GM19468 (cell line): ENCODE measurements at regions not wholly inside any gene's neighbourhood (a gene's known extent, or its start where the extent isn't known, plus 50 kb on each side); places are given as distances from the start of the nearest gene placed in this dataset.

Experiments
- ATAC-seq: cut with Tn5 transposase; IDR thresholded peaks from one replicate; pipeline ENCODE4 v1.9.1; 2021; ENCODE audit warnings: mild to moderate bottlenecking, moderate library complexity, moderate number of reproducible peaks; ENCODE audit not compliant: unreplicated experiment; ENCODE audit errors: extremely low read depth

- ATAC-seq = no peak
Measured at GRCh38 chr12:107458990-107459389, 226.6 kb upstream of the PWP1 start.

- no peak for ATAC-seq
Measured at GRCh38 chr12:107459641-107460040, 226.0 kb upstream of the PWP1 start.

DNA sequence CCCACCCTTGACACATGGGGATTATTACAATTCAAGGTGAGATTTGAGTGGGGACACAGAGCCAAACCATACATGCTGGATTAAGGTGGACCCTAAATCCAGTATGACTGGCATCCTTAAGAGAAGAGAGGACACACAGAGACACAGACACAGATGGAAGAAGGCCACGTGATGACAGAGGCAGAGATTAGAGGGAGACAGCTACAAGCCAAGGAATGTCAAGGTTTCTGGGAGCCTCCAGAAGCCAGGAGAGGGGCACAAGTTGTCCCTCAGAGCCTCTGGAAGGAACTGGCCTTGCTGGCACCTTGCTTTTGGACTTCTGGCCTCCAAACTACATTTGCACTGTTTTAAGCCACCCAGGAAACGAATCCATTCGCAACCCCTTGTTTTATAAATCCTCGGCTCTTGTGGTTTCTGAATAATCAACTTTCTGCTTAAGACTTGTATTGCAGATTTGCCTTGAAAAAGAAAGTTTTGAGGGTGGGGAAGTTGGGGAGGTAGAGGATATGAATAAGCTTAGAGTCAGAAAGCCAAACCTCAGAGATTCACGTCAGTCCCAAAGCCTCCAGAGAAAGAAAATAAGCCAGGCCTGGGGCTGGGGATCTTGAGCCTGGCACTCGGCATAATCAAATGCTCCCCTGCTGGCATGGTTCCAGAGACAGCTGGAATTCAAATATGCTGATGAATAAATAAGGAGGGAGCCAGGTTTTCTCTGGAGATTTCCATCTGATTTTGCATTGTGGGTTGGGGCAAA is 224.2 kb upstream of the PWP1 start:
- ATAC-seq = no peak

DNA sequence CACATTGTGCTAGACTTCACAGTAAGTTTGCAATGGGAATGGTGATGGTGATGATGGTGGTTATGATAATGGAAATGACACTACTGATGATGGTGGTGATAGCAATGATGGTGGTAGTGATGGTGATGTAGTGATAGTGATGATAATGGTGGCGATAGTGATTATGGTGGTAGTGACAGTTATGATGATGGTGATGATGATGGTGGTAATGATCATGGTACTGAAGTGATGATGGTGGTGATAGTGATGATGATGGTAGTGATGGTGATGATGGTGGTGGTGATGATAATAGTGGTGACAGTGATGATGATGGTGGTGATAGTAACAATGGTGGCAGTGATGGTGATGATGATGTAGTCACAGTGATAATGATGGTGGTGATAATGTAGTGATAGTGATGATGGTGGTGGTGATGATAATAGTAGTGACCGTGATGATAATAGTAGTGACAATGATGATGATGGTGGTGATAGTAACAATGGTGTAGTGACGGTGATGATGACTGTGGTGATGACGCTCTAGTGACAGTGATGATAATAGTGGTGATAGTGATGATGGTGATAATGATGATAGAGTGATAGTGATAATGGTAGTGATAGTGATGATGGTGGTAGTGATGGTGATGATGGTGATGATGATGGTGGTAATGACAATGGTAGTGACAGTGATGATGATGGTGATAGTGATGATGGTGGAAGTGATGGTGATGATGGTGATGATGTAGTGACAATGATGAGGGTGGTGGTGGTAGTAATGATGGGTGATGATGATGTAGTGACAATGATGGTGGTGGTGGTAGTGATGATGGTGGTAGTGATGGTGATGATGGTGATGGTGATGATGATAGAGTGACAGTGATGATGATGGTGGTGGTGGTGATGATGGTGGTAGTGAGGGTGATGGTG is 222.9 kb upstream of the PWP1 start:
- ATAC-seq = no peak

DNA sequence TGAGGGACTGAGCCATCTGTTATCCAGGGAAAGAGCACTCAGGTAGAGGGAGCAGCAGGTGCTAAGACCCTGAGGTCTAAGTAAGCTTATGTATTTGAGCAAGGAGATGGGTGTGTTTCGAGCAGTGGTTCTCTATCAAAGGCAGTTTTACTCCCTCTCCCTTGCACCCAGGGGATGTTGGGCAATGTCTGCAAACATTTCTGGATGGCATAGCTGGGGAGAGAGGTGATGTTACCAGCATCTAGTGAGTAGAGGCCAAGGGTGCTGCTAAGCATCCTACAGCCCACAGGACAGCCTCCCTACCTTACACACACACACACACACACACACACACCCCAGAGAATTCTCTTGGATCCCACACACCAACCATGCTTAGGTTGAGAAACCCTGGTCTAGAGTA is 221.0 kb upstream of the PWP1 start:
- no peak for ATAC-seq

GRCh38 chr12:107465625-107466024 is 220.0 kb upstream of the PWP1 start:
- no peak for ATAC-seq

DNA sequence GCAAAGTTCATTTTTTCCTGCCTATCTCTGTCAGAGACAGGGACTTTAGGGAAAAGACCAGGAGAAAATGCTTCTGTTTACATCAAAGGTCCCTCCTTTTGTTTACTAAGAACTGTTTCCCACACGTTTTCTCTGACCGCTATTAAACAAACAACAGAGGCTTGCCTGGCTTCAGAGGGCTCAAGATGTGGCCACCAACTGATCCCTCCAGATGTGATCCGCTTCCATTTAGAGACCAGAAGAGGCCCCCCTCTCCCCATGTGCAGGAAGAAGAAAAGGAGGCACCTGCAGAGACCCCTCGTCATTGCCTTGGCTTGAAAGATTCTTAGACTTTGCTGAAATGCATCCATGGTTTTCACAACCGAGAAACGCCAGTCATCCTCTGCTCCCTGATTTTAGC is 217.9 kb upstream of the PWP1 start:
- ATAC-seq = no peak

DNA sequence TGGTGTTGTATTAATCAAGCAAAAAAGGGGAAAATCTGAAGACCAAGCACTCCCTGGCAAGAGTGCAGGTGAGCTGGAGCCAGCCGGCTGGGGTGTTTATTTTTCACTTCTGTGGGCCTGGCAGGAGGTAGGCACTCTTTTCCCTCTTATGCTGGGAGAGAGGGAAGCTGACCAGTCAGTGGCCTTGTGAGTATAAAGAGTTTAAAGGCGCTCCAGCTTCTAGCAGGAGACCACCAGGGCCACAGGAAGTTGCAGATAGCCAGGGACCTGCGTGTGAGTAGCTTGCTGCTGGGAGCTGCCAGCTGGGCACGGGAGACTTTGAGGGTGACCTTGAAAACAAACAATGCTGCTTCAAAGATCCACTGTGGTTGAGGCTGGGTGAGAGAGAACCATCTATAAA is 217.4 kb upstream of the PWP1 start:
- ATAC-seq = no peak

DNA sequence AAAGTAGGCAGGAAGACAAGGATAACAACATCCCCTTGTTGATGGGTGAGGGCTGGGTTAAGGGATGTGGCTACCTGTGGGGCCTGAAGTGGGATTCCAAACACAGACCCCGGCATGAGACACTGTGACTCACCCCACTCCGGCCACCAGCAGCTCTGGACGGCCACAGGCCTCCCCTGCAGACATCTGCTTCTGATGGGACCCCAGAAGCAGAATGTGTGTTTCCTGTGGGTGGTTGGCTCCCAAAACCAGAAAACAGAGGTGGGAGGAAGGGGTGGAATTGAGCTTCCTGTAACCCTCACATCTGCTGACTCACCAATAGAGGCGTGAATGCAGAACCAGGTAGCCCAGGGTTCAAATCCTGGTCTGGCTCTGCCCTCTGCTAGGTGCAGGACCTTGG is 216.6 kb upstream of the PWP1 start:
- ATAC-seq = no peak

DNA sequence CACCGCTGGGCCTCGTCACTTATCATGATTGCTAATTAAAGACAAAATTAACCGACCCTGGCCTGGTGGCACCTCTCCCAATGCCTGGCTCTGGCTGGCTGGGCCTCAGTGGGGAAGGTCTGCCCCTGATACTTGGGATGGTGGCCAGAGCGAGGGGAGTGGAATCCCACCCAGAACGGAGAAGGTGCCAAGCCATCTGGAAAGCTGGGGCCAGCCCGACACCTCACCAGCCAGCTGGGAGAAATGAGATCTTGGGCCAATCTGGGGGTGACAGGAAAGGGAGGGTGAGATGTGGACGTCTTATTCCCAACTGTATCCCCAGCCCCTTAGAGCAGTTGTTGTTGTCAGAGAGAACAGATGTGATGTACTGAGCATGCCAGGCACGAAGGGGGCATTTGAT is 215.0 kb upstream of the PWP1 start:
- no peak for ATAC-seq

- ATAC-seq = no peak
Measured at GRCh38 chr12:107472308-107472707, 213.3 kb upstream of the PWP1 start.

GRCh38 chr12:107474099-107474498 is 211.5 kb upstream of the PWP1 start:
- ATAC-seq = no peak

DNA sequence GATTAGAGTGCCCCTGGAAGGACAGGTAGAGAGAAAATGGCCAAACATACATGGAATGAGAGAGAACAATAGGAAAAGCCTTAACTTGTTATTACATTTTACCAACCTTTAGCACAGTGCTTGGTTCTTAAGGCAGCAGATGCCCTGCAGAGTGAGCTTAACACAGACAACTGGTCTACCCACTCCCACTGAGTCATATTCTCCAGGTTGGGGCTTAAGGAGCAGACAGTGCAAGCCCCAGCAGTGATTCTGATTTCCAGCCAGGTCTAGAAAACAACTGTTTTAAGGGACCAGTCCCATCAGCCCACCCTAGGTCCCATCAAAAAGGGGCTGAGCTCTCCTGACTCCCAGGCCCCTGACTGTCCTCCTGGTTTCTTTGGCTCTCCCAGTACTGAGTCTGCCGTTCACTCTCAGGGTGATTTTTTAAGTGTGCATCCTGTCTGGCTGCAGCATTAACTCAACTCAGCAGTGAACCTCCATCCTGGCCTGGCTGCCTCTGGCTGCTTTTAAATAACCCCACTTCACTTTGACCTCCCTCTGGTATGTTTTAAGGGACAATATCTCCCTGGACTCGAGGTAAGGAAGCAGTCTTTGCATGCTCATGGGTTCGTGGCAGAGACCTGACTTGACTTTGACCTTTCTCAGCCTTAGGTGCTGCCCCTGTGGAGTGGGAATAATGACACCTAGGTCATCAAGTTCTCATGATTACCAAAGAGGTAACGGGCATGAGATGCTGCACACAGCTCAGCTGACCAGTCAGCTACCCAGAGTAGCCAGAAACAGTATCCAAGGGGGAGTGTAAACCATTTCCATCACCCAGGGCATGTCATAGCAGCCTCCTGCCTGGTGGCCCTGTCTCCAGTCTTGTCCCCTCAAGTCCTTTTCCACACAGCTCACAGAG is 210.7 kb upstream of the PWP1 start:
- no peak for ATAC-seq

GRCh38 chr12:107475900-107476299 is 209.7 kb upstream of the PWP1 start:
- no peak for ATAC-seq

- no peak for ATAC-seq
Measured at GRCh38 chr12:107477018-107477417, 208.6 kb upstream of the PWP1 start.

- no peak for ATAC-seq
Measured at GRCh38 chr12:107477947-107478610, 207.5 kb upstream of the PWP1 start.

DNA sequence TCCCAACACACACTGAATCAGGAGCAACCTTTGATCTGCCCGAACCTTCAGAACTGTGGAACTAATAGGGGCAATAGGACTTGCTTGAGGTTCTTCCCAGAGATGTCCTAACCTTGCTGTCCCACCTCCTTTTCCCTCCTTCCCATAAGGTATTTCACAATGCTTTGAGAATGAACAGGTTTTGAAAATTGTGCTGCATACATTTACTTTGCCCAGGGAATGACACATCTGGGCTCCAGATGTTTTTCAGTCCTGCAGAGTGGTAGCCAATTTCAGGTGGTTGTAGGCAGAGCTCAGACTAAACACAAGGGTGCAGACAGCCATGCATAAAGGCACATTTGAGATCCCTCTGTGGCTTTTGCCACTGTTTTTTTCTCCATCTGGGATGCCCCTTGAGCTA is 206.7 kb upstream of the PWP1 start:
- no peak for ATAC-seq

GRCh38 chr12:107480836-107481608 is 204.6 kb upstream of the PWP1 start:
- no peak for ATAC-seq

- ATAC-seq = no peak
Measured at GRCh38 chr12:107484230-107484629, 201.4 kb upstream of the PWP1 start.
